ENCODE measurements at regions not wholly inside any gene's neighbourhood (a gene's known extent, or its start where the extent isn't known, plus 50 kb on each side); places are given as distances from the start of the nearest gene placed in this dataset.
"Not testable (repeated sequence)": the region's sequence is repeated elsewhere in the genome, so short reads cannot be mapped to it uniquely, and the experiment has no call there.

- Mint-ChIP-seq H3K27me3 (ENCODE audit: insufficient read depth, unreplicated experiment) (no peaks in the 10 kb centered on the region), H3K4me1 (ENCODE audit: insufficient read depth, unreplicated experiment) (no peaks in the 10 kb centered on the region), H3K9me3 (ENCODE audit: unreplicated experiment) (no peaks in the 10 kb centered on the region), H3K36me3 (ENCODE audit: insufficient read depth, unreplicated experiment) (no peaks in the 10 kb centered on the region), H3K4me3 (ENCODE audit: unreplicated experiment) (no peak overlapping the region), H3K27ac (ENCODE audit: low read depth, unreplicated experiment) (no peak overlapping the region)
- no TSS peak for BruUV-seq (replicated peaks)
- TF ChIP-seq, protein P1, sequence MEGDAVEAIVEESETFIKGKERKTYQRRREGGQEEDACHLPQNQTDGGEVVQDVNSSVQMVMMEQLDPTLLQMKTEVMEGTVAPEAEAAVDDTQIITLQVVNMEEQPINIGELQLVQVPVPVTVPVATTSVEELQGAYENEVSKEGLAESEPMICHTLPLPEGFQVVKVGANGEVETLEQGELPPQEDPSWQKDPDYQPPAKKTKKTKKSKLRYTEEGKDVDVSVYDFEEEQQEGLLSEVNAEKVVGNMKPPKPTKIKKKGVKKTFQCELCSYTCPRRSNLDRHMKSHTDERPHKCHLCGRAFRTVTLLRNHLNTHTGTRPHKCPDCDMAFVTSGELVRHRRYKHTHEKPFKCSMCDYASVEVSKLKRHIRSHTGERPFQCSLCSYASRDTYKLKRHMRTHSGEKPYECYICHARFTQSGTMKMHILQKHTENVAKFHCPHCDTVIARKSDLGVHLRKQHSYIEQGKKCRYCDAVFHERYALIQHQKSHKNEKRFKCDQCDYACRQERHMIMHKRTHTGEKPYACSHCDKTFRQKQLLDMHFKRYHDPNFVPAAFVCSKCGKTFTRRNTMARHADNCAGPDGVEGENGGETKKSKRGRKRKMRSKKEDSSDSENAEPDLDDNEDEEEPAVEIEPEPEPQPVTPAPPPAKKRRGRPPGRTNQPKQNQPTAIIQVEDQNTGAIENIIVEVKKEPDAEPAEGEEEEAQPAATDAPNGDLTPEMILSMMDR (IDR thresholded peaks at IDR 0.05; ENCODE audit: unreplicated experiment) = no peak
- intact Hi-C loops (cut with micrococcal nuclease) = no loop called here
- ChIA-PET CTCF (no interaction called here), POLR2A (interaction anchor here (0.6 kb wide), 1 partner anchor 632 kb away, joined by 3 read pairs; no protein-coding TSS in a partner anchor)
- no peak for DNase-seq (ENCODE audit: unreplicated experiment)
Observed at GRCh38 chr5:42267091-42267490, 156.1 kb upstream of the GHR start.

GRCh38 chr5:42268170-42268569 is 155.1 kb upstream of the GHR start:
- DNase-seq (ENCODE audit: unreplicated experiment) = not testable (repeated sequence)

GRCh38 chr5:42268630-42269029 is 154.6 kb upstream of the GHR start:
- no TSS peak for BruUV-seq (replicated peaks)

More at GRCh38 chr5:42268170-42268569, 155.1 kb upstream of the GHR start:
- BruUV-seq (replicated peaks); H3K4me3 Mint-ChIP-seq (ENCODE audit: unreplicated experiment); H3K9me3 Mint-ChIP-seq (ENCODE audit: unreplicated experiment); H3K27me3 Mint-ChIP-seq (ENCODE audit: insufficient read depth, unreplicated experiment); H3K4me1 Mint-ChIP-seq (ENCODE audit: insufficient read depth, unreplicated experiment); intact Hi-C loops (cut with micrococcal nuclease); POLR2A ChIA-PET; H3K27ac Mint-ChIP-seq (ENCODE audit: low read depth, unreplicated experiment); H3K36me3 Mint-ChIP-seq (ENCODE audit: insufficient read depth, unreplicated experiment): not testable (repeated sequence)
- CTCF ChIA-PET = interaction anchor here (0.6 kb wide), 1 partner anchor 227 kb away, joined by 3 read pairs; no protein-coding TSS in a partner anchor

DNA sequence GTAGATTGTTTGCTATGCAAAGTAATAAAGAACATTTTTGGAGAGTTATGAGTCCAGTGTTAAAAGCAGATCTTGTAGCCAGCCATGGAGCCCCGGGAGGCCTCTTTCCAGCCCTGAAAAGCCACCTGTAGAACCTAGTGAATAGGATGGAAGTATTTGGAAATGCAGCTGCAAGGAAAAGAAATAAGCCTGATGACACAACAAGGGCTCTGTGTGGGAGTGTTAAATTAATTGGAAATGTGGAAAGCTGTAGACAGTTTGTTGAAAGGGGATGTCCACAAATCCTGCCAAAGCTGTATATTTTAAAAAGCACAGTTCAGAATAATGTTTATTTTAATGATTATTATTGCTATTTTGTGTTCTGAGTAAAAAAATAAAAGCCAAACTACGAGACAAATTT is 152.5 kb upstream of the GHR start:
- no peak overlapping the region for H3K4me3 Mint-ChIP-seq (ENCODE audit: unreplicated experiment)
- ChIA-PET POLR2A (no interaction called here), CTCF (interaction anchor here (0.7 to 1.0 kb wide), 3 partner anchors 214 to 386 kb away, joined by 3 to 6 read pairs (median 3); no protein-coding TSS in a partner anchor)
- DNase-seq (ENCODE audit: unreplicated experiment) = no peak
- no peaks in the 10 kb centered on the region for H3K9me3 Mint-ChIP-seq (ENCODE audit: unreplicated experiment)
- H3K27me3 Mint-ChIP-seq (ENCODE audit: insufficient read depth, unreplicated experiment) = no peaks in the 10 kb centered on the region
- H3K4me1 Mint-ChIP-seq (ENCODE audit: insufficient read depth, unreplicated experiment) = no peaks in the 10 kb centered on the region
- TF ChIP-seq, protein P1 (IDR thresholded peaks at IDR 0.05; ENCODE audit: unreplicated experiment) = no peak
- intact Hi-C loops (cut with micrococcal nuclease) = no loop called here
- no TSS peak for BruUV-seq (replicated peaks)
- no peak overlapping the region for H3K27ac Mint-ChIP-seq (ENCODE audit: low read depth, unreplicated experiment)
- H3K36me3 Mint-ChIP-seq (ENCODE audit: insufficient read depth, unreplicated experiment) = no peaks in the 10 kb centered on the region

More at GRCh38 chr5:42268630-42269029, 154.6 kb upstream of the GHR start:
- Mint-ChIP-seq H3K36me3 (ENCODE audit: insufficient read depth, unreplicated experiment) (no peaks in the 10 kb centered on the region), H3K9me3 (ENCODE audit: unreplicated experiment) (no peaks in the 10 kb centered on the region), H3K4me1 (ENCODE audit: insufficient read depth, unreplicated experiment) (no peaks in the 10 kb centered on the region), H3K27ac (ENCODE audit: low read depth, unreplicated experiment) (no peak overlapping the region), H3K4me3 (ENCODE audit: unreplicated experiment) (no peak overlapping the region), H3K27me3 (ENCODE audit: insufficient read depth, unreplicated experiment) (no peaks in the 10 kb centered on the region)
- TF ChIP-seq, protein P1 (IDR thresholded peaks at IDR 0.05; ENCODE audit: unreplicated experiment) = no peak
- DNase-seq (ENCODE audit: unreplicated experiment) = peak; percentile 16
- ChIA-PET CTCF (no interaction called here), POLR2A (no interaction called here)
- intact Hi-C loops (cut with micrococcal nuclease) = no loop called here

- DNase-seq (ENCODE audit: unreplicated experiment) = peak; percentile 55
- no peaks in the 10 kb centered on the region for H3K9me3 Mint-ChIP-seq (ENCODE audit: unreplicated experiment)
- POLR2A ChIA-PET = no interaction called here
- no peaks in the 10 kb centered on the region for H3K4me1 Mint-ChIP-seq (ENCODE audit: insufficient read depth, unreplicated experiment)
- no peak overlapping the region for H3K4me3 Mint-ChIP-seq (ENCODE audit: unreplicated experiment)
- no TSS peak for BruUV-seq (replicated peaks)
- no peaks in the 10 kb centered on the region for H3K27me3 Mint-ChIP-seq (ENCODE audit: insufficient read depth, unreplicated experiment)
- no peak overlapping the region for H3K27ac Mint-ChIP-seq (ENCODE audit: low read depth, unreplicated experiment)
- CTCF ChIA-PET = interaction anchor here (1.0 kb wide), 1 partner anchor 217 kb away, joined by 3 read pairs; no protein-coding TSS in a partner anchor
- TF ChIP-seq, protein P1 (IDR thresholded peaks at IDR 0.05; ENCODE audit: unreplicated experiment) = no peak
- intact Hi-C loops (cut with micrococcal nuclease) = no loop called here
- H3K36me3 Mint-ChIP-seq (ENCODE audit: insufficient read depth, unreplicated experiment) = no peaks in the 10 kb centered on the region
Observed at GRCh38 chr5:42274913-42275312, 148.3 kb upstream of the GHR start.

Measured in MCF 10A (cell line).